ENCODE measurements at regions not wholly inside any gene's neighbourhood (a gene's known extent, or its start where the extent isn't known, plus 50 kb on each side); places are given as distances from the start of the nearest gene placed in this dataset.
A peak's percentile ranks its signal among the peaks of the same experiment; 100 is the strongest.

- Histone ChIP-seq H3K4me1 (peaks cover under 1% of the 10 kb centered on the region), H3K9me3 (no peaks in the 10 kb centered on the region), H3K27me3 (replicated peaks; ENCODE audit: control insufficient read depth, insufficient read depth, low read length) (no peaks in the 10 kb centered on the region), H3K4me3 (ENCODE audit: low read depth, low read length) (no peak overlapping the region), H3K36me3 (ENCODE audit: control insufficient read depth, insufficient read depth, low read length) (no peaks in the 10 kb centered on the region)
- Mint-ChIP-seq H3K4me3 (ENCODE audit: unreplicated experiment) (no peak overlapping the region), H3K27me3 (ENCODE audit: insufficient read depth, unreplicated experiment) (no peaks in the 10 kb centered on the region), H3K4me1 (ENCODE audit: low read depth, unreplicated experiment) (no peaks in the 10 kb centered on the region), H3K27ac (ENCODE audit: unreplicated experiment) (no peak overlapping the region), H3K36me3 (ENCODE audit: insufficient read depth, unreplicated experiment) (no peaks in the 10 kb centered on the region), H3K9me3 (ENCODE audit: unreplicated experiment) (no peaks in the 10 kb centered on the region)
- intact Hi-C loops (cut with micrococcal nuclease; ENCODE audit: unreplicated experiment) = no loop called here
- POLR2A ChIA-PET = no interaction called here
- TF ChIP-seq CTCF (IDR thresholded peaks at IDR 0.05; ENCODE audit: insufficient read depth in 1 of 2, low read depth in 1 of 2, low read length in 1 of 2, severe bottlenecking in 1 of 2, unreplicated experiment in 1 of 2) = no peak
- DNase-seq = no peak
- CTCF ChIA-PET = no interaction called here
- BruUV-seq (replicated peaks) = no TSS peak
Observed at GRCh38 chr7:28304290-28304689, 108.0 kb upstream of the CREB5 start.

GRCh38 chr7:28309704-28310459 lies 102.4 kb upstream of the CREB5 start:
- DNase-seq = peak in 1 of 2 experiments; percentile 22
- CTCF ChIA-PET = no interaction called here
- intact Hi-C loops (cut with micrococcal nuclease; ENCODE audit: unreplicated experiment) = no loop called here

GRCh38 chr7:28310460-28310848 lies 101.9 kb upstream of the CREB5 start:
- Histone ChIP-seq H3K4me1 (peaks cover 39% of the 10 kb centered on the region), H3K27me3 (replicated peaks; ENCODE audit: control insufficient read depth, insufficient read depth, low read length) (no peaks in the 10 kb centered on the region), H3K9me3 (no peaks in the 10 kb centered on the region), H3K4me3 (ENCODE audit: low read depth, low read length) (no peak overlapping the region), H3K36me3 (ENCODE audit: control insufficient read depth, insufficient read depth, low read length) (no peaks in the 10 kb centered on the region)
- Mint-ChIP-seq H3K36me3 (ENCODE audit: insufficient read depth, unreplicated experiment) (no peaks in the 10 kb centered on the region), H3K4me1 (ENCODE audit: low read depth, unreplicated experiment) (peaks cover 25% of the 10 kb centered on the region), H3K4me3 (ENCODE audit: unreplicated experiment) (no peak overlapping the region), H3K27me3 (ENCODE audit: insufficient read depth, unreplicated experiment) (no peaks in the 10 kb centered on the region), H3K27ac (ENCODE audit: unreplicated experiment) (no peak overlapping the region), H3K9me3 (ENCODE audit: unreplicated experiment) (no peaks in the 10 kb centered on the region)
- no peak for DNase-seq
- no peak for TF ChIP-seq CTCF (IDR thresholded peaks at IDR 0.05; ENCODE audit: insufficient read depth in 1 of 2, low read depth in 1 of 2, low read length in 1 of 2, severe bottlenecking in 1 of 2, unreplicated experiment in 1 of 2)
- no TSS peak for BruUV-seq (replicated peaks)
- CTCF ChIA-PET = no interaction called here
- intact Hi-C loops (cut with micrococcal nuclease; ENCODE audit: unreplicated experiment) = no loop called here
- POLR2A ChIA-PET = no interaction called here

More at GRCh38 chr7:28309704-28310459, 102.4 kb upstream of the CREB5 start:
- Mint-ChIP-seq H3K9me3 (ENCODE audit: unreplicated experiment) (no peaks in the 10 kb centered on the region), H3K4me1 (ENCODE audit: low read depth, unreplicated experiment) (peaks cover 22% of the 10 kb centered on the region), H3K36me3 (ENCODE audit: insufficient read depth, unreplicated experiment) (no peaks in the 10 kb centered on the region), H3K27me3 (ENCODE audit: insufficient read depth, unreplicated experiment) (no peaks in the 10 kb centered on the region), H3K27ac (ENCODE audit: unreplicated experiment) (peak overlapping the region; percentile 9), H3K4me3 (ENCODE audit: unreplicated experiment) (peak overlapping the region; percentile 31)
- Histone ChIP-seq H3K4me3 (ENCODE audit: low read depth, low read length) (no peak overlapping the region), H3K27me3 (replicated peaks; ENCODE audit: control insufficient read depth, insufficient read depth, low read length) (no peaks in the 10 kb centered on the region), H3K4me1 (peaks cover 33% of the 10 kb centered on the region), H3K36me3 (ENCODE audit: control insufficient read depth, insufficient read depth, low read length) (no peaks in the 10 kb centered on the region), H3K9me3 (no peaks in the 10 kb centered on the region)
- no peak for TF ChIP-seq CTCF (IDR thresholded peaks at IDR 0.05; ENCODE audit: insufficient read depth in 1 of 2, low read depth in 1 of 2, low read length in 1 of 2, severe bottlenecking in 1 of 2, unreplicated experiment in 1 of 2)
- POLR2A ChIA-PET = no interaction called here
- no TSS peak for BruUV-seq (replicated peaks)
